Epithelial cell of esophagus (primary cell): ENCODE measurements at regions not wholly inside any gene's neighbourhood (a gene's known extent, or its start where the extent isn't known, plus 50 kb on each side); places are given as distances from the start of the nearest gene placed in this dataset.

Experiments used
- DNase-seq: peaks from one replicate; pipeline ENCODE4 v3.0.0; 2010; ENCODE audit warnings: low read depth
- H3K4me3 ChIP-seq: 2 replicates; pipeline ENCODE4 v1.5.1; 2011; ENCODE audit warnings: mild to moderate bottlenecking, low read length, control low read depth
- CTCF ChIP-seq: IDR thresholded peaks from 2 replicates; pipeline ENCODE4 v1.5.1; 2011; ENCODE audit warnings: low read depth, mild to moderate bottlenecking, low read length, control low read depth, inconsistent platforms; ENCODE audit not compliant: insufficient read depth; ENCODE audit errors: missing control alignments

DNA sequence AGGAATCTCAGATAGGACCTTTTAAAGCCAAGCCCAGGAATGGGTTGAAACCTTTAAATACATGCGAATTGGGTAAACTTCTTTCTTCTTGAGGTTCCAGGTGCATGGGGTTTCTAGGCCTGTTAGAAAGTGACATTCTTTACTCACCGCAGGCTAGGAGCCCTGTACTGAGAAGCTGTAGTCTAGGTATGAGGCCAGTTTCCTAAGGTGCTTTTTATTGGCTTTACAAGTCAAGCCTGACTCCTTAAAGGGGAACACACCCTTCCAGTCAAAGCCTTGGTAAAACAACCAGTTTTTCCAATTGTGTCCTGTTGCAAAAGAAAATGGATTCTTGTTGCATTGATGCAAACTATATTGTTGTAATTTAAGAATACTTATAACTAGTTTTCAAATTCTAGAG is 76.1 kb upstream of the ATP11B start:
- H3K4me3 ChIP-seq = no peak overlapping the region
- peak; percentile 33 for DNase-seq
- TF ChIP-seq CTCF = no peak

DNA sequence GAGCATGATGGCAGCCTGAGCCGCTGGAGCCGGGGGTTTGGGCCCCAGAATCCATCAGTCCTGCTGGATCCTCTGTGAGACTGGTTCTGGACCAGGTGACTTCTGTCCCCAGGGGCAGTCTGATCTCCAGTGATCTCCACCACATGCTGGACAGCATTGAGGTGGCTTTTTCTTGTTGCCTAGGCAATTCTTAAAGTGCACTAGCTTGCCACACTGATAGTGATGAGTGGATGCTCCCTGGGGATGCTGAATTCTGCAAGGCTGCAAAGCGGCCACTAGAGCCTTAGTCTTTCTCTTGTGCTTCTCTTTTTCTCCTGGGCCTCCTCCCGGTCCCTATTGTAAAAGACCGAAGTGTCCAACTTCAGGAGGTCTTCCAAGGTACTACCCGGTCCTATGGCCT is 70.4 kb upstream of the ATP11B start:
- TF ChIP-seq CTCF = no peak
- no peak overlapping the region for H3K4me3 ChIP-seq
- DNase-seq = no peak

DNA sequence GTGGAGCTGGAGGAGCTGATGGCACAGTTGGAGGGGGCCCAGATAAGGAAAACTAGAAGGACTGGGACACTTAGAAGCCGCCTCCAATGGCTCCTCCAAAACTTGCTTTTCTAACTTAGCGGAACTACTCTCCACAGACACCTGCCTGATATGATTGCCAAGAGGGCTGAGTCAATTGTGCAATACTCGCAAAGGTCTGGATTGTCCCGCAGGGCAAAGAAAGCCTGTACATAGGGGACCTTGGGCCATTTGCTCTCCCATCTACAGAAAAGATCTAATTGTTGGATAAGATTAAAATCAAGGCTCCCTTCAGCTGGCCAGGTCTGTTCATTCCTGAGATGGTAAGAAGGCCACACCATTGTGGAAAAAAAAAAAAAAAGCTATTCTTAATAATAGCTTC is 69.7 kb upstream of the ATP11B start:
- no peak for DNase-seq
- H3K4me3 ChIP-seq = no peak overlapping the region
- no peak for TF ChIP-seq CTCF

DNA sequence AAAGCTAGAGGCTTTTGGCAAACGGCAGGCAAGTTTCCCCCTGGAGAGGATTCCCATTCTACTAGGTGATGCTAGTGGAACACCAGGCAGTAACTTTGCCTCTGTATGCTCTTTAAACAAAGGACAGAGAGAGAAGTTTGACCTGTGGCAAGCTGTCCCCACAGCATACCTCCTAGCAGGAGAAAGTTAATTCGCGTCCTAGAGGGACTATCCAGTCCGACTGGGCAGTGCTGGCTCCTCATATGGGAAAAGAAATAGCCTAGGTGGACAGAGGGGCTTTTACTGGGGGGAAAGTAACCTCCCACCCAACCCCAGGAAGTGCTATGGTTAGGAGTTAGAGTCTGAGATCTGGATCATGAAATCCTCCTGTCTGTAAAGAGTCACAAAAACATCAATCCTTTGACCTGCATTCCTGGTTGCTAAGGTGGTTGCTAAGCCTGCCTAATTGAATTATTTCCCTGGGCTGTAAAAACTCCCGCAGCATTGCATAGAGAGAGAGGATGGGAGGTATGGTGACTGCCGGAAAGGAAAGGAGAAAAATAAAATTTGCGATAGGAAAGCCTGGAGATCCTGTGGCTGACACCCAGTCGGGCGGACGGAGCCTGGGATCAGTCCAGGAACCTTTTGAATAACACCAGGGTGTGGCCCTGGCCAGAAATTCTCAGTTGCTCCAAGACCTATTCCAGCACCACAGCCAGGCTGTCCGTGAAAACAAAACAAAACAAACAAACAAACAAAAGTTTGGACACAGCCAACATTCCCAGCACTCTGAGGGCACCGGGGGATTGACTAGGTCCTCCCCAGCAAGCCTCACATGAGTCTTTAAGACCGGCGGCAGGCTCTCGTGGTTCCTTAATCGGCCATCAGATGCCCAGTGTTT is 67.7 kb upstream of the ATP11B start:
- no peak overlapping the region for H3K4me3 ChIP-seq
- no peak for TF ChIP-seq CTCF

GRCh38 chr3:182726258-182727142 is 66.8 kb upstream of the ATP11B start:
- DNase-seq = no peak
- TF ChIP-seq CTCF = no peak
- no peak overlapping the region for H3K4me3 ChIP-seq

More for the DNA sequence above, 67.7 kb upstream of the ATP11B start:
- DNase-seq = no peak

GRCh38 chr3:182728238-182728637 is 65.1 kb upstream of the ATP11B start:
- no peak for DNase-seq
- no peak for TF ChIP-seq CTCF
- no peak overlapping the region for H3K4me3 ChIP-seq
